ENCODE measurements at regions not wholly inside any gene's neighbourhood (a gene's known extent, or its start where the extent isn't known, plus 50 kb on each side); places are given as distances from the start of the nearest gene placed in this dataset.

DNA sequence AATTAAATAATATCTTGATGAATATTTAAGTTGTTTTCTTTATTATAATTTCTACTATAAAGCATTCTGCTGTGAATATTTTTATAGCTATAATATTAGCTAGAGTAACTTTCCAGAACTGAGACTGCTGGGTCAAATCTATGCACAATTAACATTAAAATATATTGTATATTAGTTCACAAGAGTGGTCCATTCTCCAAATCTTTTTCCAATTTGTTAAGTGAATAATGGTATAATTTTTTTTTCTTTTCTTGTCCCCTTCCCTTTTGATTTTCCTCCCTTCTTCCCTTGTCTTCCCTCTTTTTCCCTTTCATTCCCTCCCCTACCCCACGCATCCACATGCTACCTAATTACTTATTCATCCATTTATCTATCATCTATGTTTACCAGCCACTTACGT lies 977.5 kb downstream of the TUSC7 start:
- DNase-seq (ENCODE audit: low spot score), result no peak
- Histone ChIP-seq H3K27me3 (ENCODE audit: insufficient read depth) (no peaks in the 10 kb centered on the region), H3K27ac (ENCODE audit: low read depth) (no peak overlapping the region), H3K79me2 (replicated peaks; ENCODE audit: insufficient read depth) (no peaks in the 10 kb centered on the region), H4K20me1 (replicated peaks; ENCODE audit: insufficient read depth) (no peaks in the 10 kb centered on the region), H3K36me3 (ENCODE audit: insufficient read depth) (no peaks in the 10 kb centered on the region), H3K4me3 (no peak overlapping the region), H3K4me1 (ENCODE audit: insufficient read depth) (no peaks in the 10 kb centered on the region), H3K4me2 (no peak overlapping the region), H3F3A (replicated peaks; ENCODE audit: low read depth) (no peaks in the 10 kb centered on the region), H2AFZ (no peak overlapping the region), H3K9me2 (ENCODE audit: insufficient read depth) (no peaks in the 10 kb centered on the region)
- Mint-ChIP-seq H3K4me1 (peaks cover 9% of the 10 kb centered on the region; the same call in 2 of the 3 replicates), H3K27me3 (ENCODE audit: insufficient read depth, low read depth, poor library complexity) (no peaks in the 10 kb centered on the region), H3K9me3 (no peaks in the 10 kb centered on the region), H3K27ac (no peak overlapping the region), H3K4me3 (no peak overlapping the region), H3K36me3 (ENCODE audit: low read depth) (no peaks in the 10 kb centered on the region)
- TF ChIP-seq, protein P1, sequence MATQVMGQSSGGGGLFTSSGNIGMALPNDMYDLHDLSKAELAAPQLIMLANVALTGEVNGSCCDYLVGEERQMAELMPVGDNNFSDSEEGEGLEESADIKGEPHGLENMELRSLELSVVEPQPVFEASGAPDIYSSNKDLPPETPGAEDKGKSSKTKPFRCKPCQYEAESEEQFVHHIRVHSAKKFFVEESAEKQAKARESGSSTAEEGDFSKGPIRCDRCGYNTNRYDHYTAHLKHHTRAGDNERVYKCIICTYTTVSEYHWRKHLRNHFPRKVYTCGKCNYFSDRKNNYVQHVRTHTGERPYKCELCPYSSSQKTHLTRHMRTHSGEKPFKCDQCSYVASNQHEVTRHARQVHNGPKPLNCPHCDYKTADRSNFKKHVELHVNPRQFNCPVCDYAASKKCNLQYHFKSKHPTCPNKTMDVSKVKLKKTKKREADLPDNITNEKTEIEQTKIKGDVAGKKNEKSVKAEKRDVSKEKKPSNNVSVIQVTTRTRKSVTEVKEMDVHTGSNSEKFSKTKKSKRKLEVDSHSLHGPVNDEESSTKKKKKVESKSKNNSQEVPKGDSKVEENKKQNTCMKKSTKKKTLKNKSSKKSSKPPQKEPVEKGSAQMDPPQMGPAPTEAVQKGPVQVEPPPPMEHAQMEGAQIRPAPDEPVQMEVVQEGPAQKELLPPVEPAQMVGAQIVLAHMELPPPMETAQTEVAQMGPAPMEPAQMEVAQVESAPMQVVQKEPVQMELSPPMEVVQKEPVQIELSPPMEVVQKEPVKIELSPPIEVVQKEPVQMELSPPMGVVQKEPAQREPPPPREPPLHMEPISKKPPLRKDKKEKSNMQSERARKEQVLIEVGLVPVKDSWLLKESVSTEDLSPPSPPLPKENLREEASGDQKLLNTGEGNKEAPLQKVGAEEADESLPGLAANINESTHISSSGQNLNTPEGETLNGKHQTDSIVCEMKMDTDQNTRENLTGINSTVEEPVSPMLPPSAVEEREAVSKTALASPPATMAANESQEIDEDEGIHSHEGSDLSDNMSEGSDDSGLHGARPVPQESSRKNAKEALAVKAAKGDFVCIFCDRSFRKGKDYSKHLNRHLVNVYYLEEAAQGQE (IDR thresholded peaks at IDR 0.05; ENCODE audit: unreplicated experiment), result no peak
- no peak for TF ChIP-seq JUNB (IDR thresholded peaks at IDR 0.05; ENCODE audit: unreplicated experiment)
- no peak for TF ChIP-seq STAT1 (IDR thresholded peaks at IDR 0.05; ENCODE audit: unreplicated experiment)
- TF ChIP-seq NANOG (IDR thresholded peaks at IDR 0.05; ENCODE audit: borderline replicate concordance), result no peak
- TF ChIP-seq, protein P2, sequence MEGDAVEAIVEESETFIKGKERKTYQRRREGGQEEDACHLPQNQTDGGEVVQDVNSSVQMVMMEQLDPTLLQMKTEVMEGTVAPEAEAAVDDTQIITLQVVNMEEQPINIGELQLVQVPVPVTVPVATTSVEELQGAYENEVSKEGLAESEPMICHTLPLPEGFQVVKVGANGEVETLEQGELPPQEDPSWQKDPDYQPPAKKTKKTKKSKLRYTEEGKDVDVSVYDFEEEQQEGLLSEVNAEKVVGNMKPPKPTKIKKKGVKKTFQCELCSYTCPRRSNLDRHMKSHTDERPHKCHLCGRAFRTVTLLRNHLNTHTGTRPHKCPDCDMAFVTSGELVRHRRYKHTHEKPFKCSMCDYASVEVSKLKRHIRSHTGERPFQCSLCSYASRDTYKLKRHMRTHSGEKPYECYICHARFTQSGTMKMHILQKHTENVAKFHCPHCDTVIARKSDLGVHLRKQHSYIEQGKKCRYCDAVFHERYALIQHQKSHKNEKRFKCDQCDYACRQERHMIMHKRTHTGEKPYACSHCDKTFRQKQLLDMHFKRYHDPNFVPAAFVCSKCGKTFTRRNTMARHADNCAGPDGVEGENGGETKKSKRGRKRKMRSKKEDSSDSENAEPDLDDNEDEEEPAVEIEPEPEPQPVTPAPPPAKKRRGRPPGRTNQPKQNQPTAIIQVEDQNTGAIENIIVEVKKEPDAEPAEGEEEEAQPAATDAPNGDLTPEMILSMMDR (conservative IDR thresholded peaks at IDR 0.05; ENCODE audit: low read depth in 2 of 2), result no peak
- TF ChIP-seq, protein P3, sequence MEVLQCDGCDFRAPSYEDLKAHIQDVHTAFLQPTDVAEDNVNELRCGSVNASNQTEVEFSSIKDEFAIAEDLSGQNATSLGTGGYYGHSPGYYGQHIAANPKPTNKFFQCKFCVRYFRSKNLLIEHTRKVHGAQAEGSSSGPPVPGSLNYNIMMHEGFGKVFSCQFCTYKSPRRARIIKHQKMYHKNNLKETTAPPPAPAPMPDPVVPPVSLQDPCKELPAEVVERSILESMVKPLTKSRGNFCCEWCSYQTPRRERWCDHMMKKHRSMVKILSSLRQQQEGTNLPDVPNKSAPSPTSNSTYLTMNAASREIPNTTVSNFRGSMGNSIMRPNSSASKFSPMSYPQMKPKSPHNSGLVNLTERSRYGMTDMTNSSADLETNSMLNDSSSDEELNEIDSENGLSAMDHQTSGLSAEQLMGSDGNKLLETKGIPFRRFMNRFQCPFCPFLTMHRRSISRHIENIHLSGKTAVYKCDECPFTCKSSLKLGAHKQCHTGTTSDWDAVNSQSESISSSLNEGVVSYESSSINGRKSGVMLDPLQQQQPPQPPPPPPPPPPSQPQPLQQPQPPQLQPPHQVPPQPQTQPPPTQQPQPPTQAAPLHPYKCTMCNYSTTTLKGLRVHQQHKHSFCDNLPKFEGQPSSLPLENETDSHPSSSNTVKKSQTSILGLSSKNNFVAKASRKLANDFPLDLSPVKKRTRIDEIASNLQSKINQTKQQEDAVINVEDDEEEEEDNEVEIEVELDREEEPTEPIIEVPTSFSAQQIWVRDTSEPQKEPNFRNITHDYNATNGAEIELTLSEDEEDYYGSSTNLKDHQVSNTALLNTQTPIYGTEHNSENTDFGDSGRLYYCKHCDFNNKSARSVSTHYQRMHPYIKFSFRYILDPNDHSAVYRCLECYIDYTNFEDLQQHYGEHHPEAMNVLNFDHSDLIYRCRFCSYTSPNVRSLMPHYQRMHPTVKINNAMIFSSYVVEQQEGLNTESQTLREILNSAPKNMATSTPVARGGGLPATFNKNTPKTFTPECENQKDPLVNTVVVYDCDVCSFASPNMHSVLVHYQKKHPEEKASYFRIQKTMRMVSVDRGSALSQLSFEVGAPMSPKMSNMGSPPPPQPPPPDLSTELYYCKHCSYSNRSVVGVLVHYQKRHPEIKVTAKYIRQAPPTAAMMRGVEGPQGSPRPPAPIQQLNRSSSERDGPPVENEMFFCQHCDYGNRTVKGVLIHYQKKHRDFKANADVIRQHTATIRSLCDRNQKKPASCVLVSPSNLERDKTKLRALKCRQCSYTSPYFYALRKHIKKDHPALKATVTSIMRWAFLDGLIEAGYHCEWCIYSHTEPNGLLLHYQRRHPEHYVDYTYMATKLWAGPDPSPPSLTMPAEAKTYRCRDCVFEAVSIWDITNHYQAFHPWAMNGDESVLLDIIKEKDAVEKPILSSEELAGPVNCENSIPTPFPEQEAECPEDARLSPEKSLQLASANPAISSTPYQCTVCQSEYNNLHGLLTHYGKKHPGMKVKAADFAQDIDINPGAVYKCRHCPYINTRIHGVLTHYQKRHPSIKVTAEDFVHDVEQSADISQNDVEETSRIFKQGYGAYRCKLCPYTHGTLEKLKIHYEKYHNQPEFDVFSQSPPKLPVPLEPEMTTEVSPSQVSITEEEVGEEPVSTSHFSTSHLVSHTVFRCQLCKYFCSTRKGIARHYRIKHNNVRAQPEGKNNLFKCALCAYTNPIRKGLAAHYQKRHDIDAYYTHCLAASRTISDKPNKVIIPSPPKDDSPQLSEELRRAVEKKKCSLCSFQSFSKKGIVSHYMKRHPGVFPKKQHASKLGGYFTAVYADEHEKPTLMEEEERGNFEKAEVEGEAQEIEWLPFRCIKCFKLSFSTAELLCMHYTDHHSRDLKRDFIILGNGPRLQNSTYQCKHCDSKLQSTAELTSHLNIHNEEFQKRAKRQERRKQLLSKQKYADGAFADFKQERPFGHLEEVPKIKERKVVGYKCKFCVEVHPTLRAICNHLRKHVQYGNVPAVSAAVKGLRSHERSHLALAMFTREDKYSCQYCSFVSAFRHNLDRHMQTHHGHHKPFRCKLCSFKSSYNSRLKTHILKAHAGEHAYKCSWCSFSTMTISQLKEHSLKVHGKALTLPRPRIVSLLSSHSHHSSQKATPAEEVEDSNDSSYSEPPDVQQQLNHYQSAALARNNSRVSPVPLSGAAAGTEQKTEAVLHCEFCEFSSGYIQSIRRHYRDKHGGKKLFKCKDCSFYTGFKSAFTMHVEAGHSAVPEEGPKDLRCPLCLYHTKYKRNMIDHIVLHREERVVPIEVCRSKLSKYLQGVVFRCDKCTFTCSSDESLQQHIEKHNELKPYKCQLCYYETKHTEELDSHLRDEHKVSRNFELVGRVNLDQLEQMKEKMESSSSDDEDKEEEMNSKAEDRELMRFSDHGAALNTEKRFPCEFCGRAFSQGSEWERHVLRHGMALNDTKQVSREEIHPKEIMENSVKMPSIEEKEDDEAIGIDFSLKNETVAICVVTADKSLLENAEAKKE (CRISPR knock-in tag; IDR thresholded peaks at IDR 0.05), result no peak
- TF ChIP-seq ZNF114 (CRISPR knock-in tag; IDR thresholded peaks at IDR 0.05), result no peak
- TF ChIP-seq ZNF331 (CRISPR knock-in tag; IDR thresholded peaks at IDR 0.05; ENCODE audit: low read depth), result no peak
- no peak for TF ChIP-seq EZH2phosphoT487 (IDR thresholded peaks at IDR 0.05; ENCODE audit: unreplicated experiment)
- TF ChIP-seq POLR2AphosphoS5 (IDR thresholded peaks at IDR 0.05; ENCODE audit: low read depth), result no peak
- TF ChIP-seq, protein P4, sequence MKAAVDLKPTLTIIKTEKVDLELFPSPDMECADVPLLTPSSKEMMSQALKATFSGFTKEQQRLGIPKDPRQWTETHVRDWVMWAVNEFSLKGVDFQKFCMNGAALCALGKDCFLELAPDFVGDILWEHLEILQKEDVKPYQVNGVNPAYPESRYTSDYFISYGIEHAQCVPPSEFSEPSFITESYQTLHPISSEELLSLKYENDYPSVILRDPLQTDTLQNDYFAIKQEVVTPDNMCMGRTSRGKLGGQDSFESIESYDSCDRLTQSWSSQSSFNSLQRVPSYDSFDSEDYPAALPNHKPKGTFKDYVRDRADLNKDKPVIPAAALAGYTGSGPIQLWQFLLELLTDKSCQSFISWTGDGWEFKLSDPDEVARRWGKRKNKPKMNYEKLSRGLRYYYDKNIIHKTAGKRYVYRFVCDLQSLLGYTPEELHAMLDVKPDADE (IDR thresholded peaks at IDR 0.05), result no peak
- TF ChIP-seq EZH2 (IDR thresholded peaks at IDR 0.05; ENCODE audit: low read depth, unreplicated experiment), result no peak
- TF ChIP-seq CREB1 (CRISPR knock-in tag; IDR thresholded peaks at IDR 0.05; ENCODE audit: low read depth), result no peak
- no peak for ATAC-seq

All from GM23338 (cell line).